ENCODE measurements at regions not wholly inside any gene's neighbourhood (a gene's known extent, or its start where the extent isn't known, plus 50 kb on each side); places are given as distances from the start of the nearest gene placed in this dataset.

DNA sequence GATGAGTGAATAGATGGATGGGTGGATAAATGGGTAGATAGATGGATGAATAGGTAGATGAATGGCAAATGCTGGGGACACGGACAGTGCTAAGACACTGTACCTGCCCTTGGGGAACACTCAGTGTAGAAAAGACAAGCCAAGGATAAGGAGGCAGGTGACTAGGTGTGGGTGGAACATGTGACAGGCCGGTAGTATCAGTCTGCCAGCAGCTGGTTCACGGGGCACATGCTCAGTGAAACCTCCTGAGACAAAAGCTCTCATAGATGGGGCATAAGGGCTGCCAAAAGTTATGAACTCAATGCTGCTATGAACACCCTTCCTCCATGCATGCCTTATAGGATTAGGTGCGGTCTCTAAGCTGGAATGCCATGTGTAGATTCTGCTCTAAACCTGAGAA lies 71.0 kb downstream of the C5orf15 start (continued):
- TF ChIP-seq, protein P1, sequence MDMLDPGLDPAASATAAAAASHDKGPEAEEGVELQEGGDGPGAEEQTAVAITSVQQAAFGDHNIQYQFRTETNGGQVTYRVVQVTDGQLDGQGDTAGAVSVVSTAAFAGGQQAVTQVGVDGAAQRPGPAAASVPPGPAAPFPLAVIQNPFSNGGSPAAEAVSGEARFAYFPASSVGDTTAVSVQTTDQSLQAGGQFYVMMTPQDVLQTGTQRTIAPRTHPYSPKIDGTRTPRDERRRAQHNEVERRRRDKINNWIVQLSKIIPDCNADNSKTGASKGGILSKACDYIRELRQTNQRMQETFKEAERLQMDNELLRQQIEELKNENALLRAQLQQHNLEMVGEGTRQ (IDR thresholded peaks at IDR 0.05; ENCODE audit: borderline replicate concordance, low read depth, low read length): no peak; the same call in 1 of the 2 replicates
- TF ChIP-seq RCOR1 (conservative IDR thresholded peaks at IDR 0.05; ENCODE audit: low read depth, low read length): no peak

DNA sequence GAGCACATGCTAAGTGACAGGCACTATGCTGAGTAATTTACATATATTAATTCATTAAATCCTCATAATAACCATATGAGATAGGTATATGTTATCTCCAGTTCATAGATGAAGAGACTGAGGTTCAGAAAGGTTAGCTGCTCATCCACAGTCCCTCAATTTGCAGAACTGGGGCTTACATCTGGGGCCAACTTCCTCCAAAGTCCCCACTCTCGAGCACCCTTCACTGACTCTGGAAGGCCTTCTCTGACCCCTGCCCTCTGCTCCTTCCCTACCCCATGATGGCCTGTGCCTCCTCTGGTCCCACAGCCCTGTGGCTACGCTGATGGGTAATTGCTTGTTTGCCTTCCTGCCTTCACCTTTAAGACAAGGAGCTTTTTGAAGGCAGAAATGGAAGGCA lies 71.6 kb downstream of the C5orf15 start:
- Histone ChIP-seq H3K4me3 (no peak overlapping the region), H3K36me3 (ENCODE audit: control insufficient read depth in 2 of 2, insufficient read depth in 2 of 2, low read length in 1 of 2) (no peaks in the 10 kb centered on the region), H3K9me3 (replicated peaks; ENCODE audit: control insufficient read depth, insufficient read depth, low read length) (no peaks in the 10 kb centered on the region), H3K27me3 (replicated peaks in 1 of 2; ENCODE audit: control insufficient read depth in 2 of 2, insufficient read depth in 2 of 2, low read length in 1 of 2) (no peaks in the 10 kb centered on the region), H3K4me1 (ENCODE audit: control insufficient read depth, insufficient read depth, low read length) (0 out of 2 replicates have a peak, but pooled peaks cover 3% of the 10 kb centered on the region), H3K9ac (ENCODE audit: control insufficient read depth, insufficient read depth, low read length) (no peak overlapping the region), H3K79me2 (ENCODE audit: control insufficient read depth, insufficient read depth, low read length) (no peaks in the 10 kb centered on the region), H2AFZ (ENCODE audit: control insufficient read depth, low read depth, low read length) (no peak overlapping the region), H4K20me1 (ENCODE audit: control insufficient read depth, insufficient read depth) (no peaks in the 10 kb centered on the region), H3K27ac (ENCODE audit: control insufficient read depth, insufficient read depth) (no peak overlapping the region), H3K4me2 (ENCODE audit: control insufficient read depth, insufficient read depth) (no peak overlapping the region)
- BruUV-seq (replicated peaks): no TSS peak
- in situ Hi-C loops (cut with MboI) (no loop called here), intact Hi-C loops (cut with micrococcal nuclease; ENCODE audit: unreplicated experiment) (no loop called here)
- no peak for TF ChIP-seq POLR2AphosphoS2 (IDR thresholded peaks at IDR 0.05; ENCODE audit: low read depth, low read length)
- no peak for TF ChIP-seq YY1 (IDR thresholded peaks at IDR 0.05; ENCODE audit: low read depth, low read length)
- TF ChIP-seq ZZZ3 (IDR thresholded peaks at IDR 0.05; ENCODE audit: control insufficient read depth, insufficient read length, low read depth): no peak
- no peak for TF ChIP-seq EZH2 (IDR thresholded peaks at IDR 0.05; ENCODE audit: borderline replicate concordance, control insufficient read depth, low read depth, low read length)
- TF ChIP-seq POLR2AphosphoS5 (IDR thresholded peaks at IDR 0.05; ENCODE audit: low read length): no peak
- TF ChIP-seq NR2F1 (conservative IDR thresholded peaks at IDR 0.05): no peak
- TF ChIP-seq JUNB (IDR thresholded peaks at IDR 0.05): no peak
- TF ChIP-seq, protein P2, sequence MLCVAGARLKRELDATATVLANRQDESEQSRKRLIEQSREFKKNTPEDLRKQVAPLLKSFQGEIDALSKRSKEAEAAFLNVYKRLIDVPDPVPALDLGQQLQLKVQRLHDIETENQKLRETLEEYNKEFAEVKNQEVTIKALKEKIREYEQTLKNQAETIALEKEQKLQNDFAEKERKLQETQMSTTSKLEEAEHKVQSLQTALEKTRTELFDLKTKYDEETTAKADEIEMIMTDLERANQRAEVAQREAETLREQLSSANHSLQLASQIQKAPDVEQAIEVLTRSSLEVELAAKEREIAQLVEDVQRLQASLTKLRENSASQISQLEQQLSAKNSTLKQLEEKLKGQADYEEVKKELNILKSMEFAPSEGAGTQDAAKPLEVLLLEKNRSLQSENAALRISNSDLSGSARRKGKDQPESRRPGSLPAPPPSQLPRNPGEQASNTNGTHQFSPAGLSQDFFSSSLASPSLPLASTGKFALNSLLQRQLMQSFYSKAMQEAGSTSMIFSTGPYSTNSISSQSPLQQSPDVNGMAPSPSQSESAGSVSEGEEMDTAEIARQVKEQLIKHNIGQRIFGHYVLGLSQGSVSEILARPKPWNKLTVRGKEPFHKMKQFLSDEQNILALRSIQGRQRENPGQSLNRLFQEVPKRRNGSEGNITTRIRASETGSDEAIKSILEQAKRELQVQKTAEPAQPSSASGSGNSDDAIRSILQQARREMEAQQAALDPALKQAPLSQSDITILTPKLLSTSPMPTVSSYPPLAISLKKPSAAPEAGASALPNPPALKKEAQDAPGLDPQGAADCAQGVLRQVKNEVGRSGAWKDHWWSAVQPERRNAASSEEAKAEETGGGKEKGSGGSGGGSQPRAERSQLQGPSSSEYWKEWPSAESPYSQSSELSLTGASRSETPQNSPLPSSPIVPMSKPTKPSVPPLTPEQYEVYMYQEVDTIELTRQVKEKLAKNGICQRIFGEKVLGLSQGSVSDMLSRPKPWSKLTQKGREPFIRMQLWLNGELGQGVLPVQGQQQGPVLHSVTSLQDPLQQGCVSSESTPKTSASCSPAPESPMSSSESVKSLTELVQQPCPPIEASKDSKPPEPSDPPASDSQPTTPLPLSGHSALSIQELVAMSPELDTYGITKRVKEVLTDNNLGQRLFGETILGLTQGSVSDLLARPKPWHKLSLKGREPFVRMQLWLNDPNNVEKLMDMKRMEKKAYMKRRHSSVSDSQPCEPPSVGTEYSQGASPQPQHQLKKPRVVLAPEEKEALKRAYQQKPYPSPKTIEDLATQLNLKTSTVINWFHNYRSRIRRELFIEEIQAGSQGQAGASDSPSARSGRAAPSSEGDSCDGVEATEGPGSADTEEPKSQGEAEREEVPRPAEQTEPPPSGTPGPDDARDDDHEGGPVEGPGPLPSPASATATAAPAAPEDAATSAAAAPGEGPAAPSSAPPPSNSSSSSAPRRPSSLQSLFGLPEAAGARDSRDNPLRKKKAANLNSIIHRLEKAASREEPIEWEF (IDR thresholded peaks at IDR 0.05; ENCODE audit: insufficient replicate concordance, low read depth, low read length): no peak
- TF ChIP-seq, protein P3, sequence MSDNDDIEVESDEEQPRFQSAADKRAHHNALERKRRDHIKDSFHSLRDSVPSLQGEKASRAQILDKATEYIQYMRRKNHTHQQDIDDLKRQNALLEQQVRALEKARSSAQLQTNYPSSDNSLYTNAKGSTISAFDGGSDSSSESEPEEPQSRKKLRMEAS (IDR thresholded peaks at IDR 0.05; ENCODE audit: low read depth, low read length): no peak
- no peak for TF ChIP-seq CHD1 (IDR thresholded peaks at IDR 0.05; ENCODE audit: low read depth, low read length)
- no peak for TF ChIP-seq BMI1 (IDR thresholded peaks at IDR 0.05; ENCODE audit: borderline replicate concordance)
- ChIA-PET RAD21 (ENCODE audit: unreplicated experiment) (no interaction called here), POLR2A (interaction anchor here (0.9 kb wide), 1 partner anchor 144 kb away, joined by 3 read pairs; no protein-coding TSS in a partner anchor), SMC1A (ENCODE audit: uncharacterized antibody, unreplicated experiment) (no interaction called here), CTCF (interaction anchor here (0.6 to 1.5 kb wide), 2 partner anchors 28 to 1660 kb away, joined by 3 read pairs; no protein-coding TSS in a partner anchor)
- DNase-seq (ENCODE audit: low read depth, low spot score) (no peak), FAIRE-seq (no peak), ATAC-seq (no peak)
- 0% methylated on average over 2 of the region's 2 CpGs for WGBS (ENCODE audit: insufficient coverage, insufficient replicate concordance, low lambda C conversion rate, missing lambda C conversion rate)
